ENCODE measurements at regions not wholly inside any gene's neighbourhood (a gene's known extent, or its start where the extent isn't known, plus 50 kb on each side); places are given as distances from the start of the nearest gene placed in this dataset.

- FAIRE-seq: no peak
- TF ChIP-seq POLR2AphosphoS5 (IDR thresholded peaks at IDR 0.05; ENCODE audit: low read depth, low read length) (no peak), PAX5 (IDR thresholded peaks at IDR 0.05; ENCODE audit: insufficient read depth, low read length, severe bottlenecking) (no peak), SPI1 (IDR thresholded peaks at IDR 0.05; ENCODE audit: low read depth, low read length) (no peak)
- no peak for DNase-seq (ENCODE audit: insufficient read length, low spot score)
Measured at GRCh38 chr10:44520651-44521050, 135.8 kb upstream of the CXCL12 start.

GRCh38 chr10:44539178-44539577 is 154.3 kb upstream of the CXCL12 start:
- no peak for FAIRE-seq
- TF ChIP-seq SPI1 (IDR thresholded peaks at IDR 0.05; ENCODE audit: low read depth, low read length): no peak
- TF ChIP-seq POU2F2 (IDR thresholded peaks at IDR 0.05; ENCODE audit: low read depth, low read length): no peak
- no peak for TF ChIP-seq PAX5 (IDR thresholded peaks at IDR 0.05; ENCODE audit: insufficient read depth, low read length, severe bottlenecking)
- no peak for TF ChIP-seq POLR2AphosphoS5 (IDR thresholded peaks at IDR 0.05; ENCODE audit: low read depth, low read length)
- TF ChIP-seq TAF1 (IDR thresholded peaks at IDR 0.05; ENCODE audit: low read depth, low read length): no peak
- TF ChIP-seq POLR2A (IDR thresholded peaks at IDR 0.05; ENCODE audit: low read depth, low read length): no peak
- no peak for DNase-seq (ENCODE audit: insufficient read length, low spot score)

GRCh38 chr10:44552726-44553125 is 167.8 kb upstream of the CXCL12 start:
- no peak for TF ChIP-seq TAF1 (IDR thresholded peaks at IDR 0.05; ENCODE audit: low read depth, low read length)
- no peak for TF ChIP-seq SPI1 (IDR thresholded peaks at IDR 0.05; ENCODE audit: low read depth, low read length)
- TF ChIP-seq PAX5 (IDR thresholded peaks at IDR 0.05; ENCODE audit: insufficient read depth, low read length, severe bottlenecking): no peak
- no peak for TF ChIP-seq POLR2AphosphoS5 (IDR thresholded peaks at IDR 0.05; ENCODE audit: low read depth, low read length)
- TF ChIP-seq POLR2A (IDR thresholded peaks at IDR 0.05; ENCODE audit: low read depth, low read length): no peak
- no peak for TF ChIP-seq POU2F2 (IDR thresholded peaks at IDR 0.05; ENCODE audit: low read depth, low read length)
- FAIRE-seq (no peak), DNase-seq (ENCODE audit: insufficient read length, low spot score) (no peak)

- FAIRE-seq (no peak), DNase-seq (ENCODE audit: insufficient read length, low spot score) (no peak)
- TF ChIP-seq POLR2A (IDR thresholded peaks at IDR 0.05; ENCODE audit: low read depth, low read length) (no peak), SPI1 (IDR thresholded peaks at IDR 0.05; ENCODE audit: low read depth, low read length) (no peak), POU2F2 (IDR thresholded peaks at IDR 0.05; ENCODE audit: low read depth, low read length) (no peak), POLR2AphosphoS5 (IDR thresholded peaks at IDR 0.05; ENCODE audit: low read depth, low read length) (no peak), TAF1 (IDR thresholded peaks at IDR 0.05; ENCODE audit: low read depth, low read length) (no peak), PAX5 (IDR thresholded peaks at IDR 0.05; ENCODE audit: insufficient read depth, low read length, severe bottlenecking) (no peak)
Measured at GRCh38 chr10:44557596-44558191, 172.8 kb upstream of the CXCL12 start.

GRCh38 chr10:44558521-44558920 is 173.6 kb upstream of the CXCL12 start:
- TF ChIP-seq POLR2A (IDR thresholded peaks at IDR 0.05; ENCODE audit: low read depth, low read length) (no peak), SPI1 (IDR thresholded peaks at IDR 0.05; ENCODE audit: low read depth, low read length) (no peak), POLR2AphosphoS5 (IDR thresholded peaks at IDR 0.05; ENCODE audit: low read depth, low read length) (no peak), PAX5 (IDR thresholded peaks at IDR 0.05; ENCODE audit: insufficient read depth, low read length, severe bottlenecking) (no peak), POU2F2 (IDR thresholded peaks at IDR 0.05; ENCODE audit: low read depth, low read length) (no peak), TAF1 (IDR thresholded peaks at IDR 0.05; ENCODE audit: low read depth, low read length) (no peak)
- DNase-seq (ENCODE audit: insufficient read length, low spot score) (no peak), FAIRE-seq (no peak)

GRCh38 chr10:44564361-44564760 is 179.5 kb upstream of the CXCL12 start:
- DNase-seq (ENCODE audit: insufficient read length, low spot score): no peak
- no peak for FAIRE-seq
- TF ChIP-seq POLR2AphosphoS5 (IDR thresholded peaks at IDR 0.05; ENCODE audit: low read depth, low read length) (no peak), SPI1 (IDR thresholded peaks at IDR 0.05; ENCODE audit: low read depth, low read length) (no peak), POU2F2 (IDR thresholded peaks at IDR 0.05; ENCODE audit: low read depth, low read length) (no peak), POLR2A (IDR thresholded peaks at IDR 0.05; ENCODE audit: low read depth, low read length) (no peak), PAX5 (IDR thresholded peaks at IDR 0.05; ENCODE audit: insufficient read depth, low read length, severe bottlenecking) (no peak), TAF1 (IDR thresholded peaks at IDR 0.05; ENCODE audit: low read depth, low read length) (no peak)

- DNase-seq (ENCODE audit: insufficient read length, low spot score): no peak
- TF ChIP-seq TAF1 (IDR thresholded peaks at IDR 0.05; ENCODE audit: low read depth, low read length): no peak
- TF ChIP-seq SPI1 (IDR thresholded peaks at IDR 0.05; ENCODE audit: low read depth, low read length): no peak
- TF ChIP-seq POU2F2 (IDR thresholded peaks at IDR 0.05; ENCODE audit: low read depth, low read length): no peak
- TF ChIP-seq POLR2AphosphoS5 (IDR thresholded peaks at IDR 0.05; ENCODE audit: low read depth, low read length): no peak
- no peak for TF ChIP-seq POLR2A (IDR thresholded peaks at IDR 0.05; ENCODE audit: low read depth, low read length)
- TF ChIP-seq PAX5 (IDR thresholded peaks at IDR 0.05; ENCODE audit: insufficient read depth, low read length, severe bottlenecking): no peak
- FAIRE-seq: no peak
Measured at GRCh38 chr10:44564790-44565189, 179.9 kb upstream of the CXCL12 start.

- no peak for DNase-seq (ENCODE audit: insufficient read length, low spot score)
- no peak for FAIRE-seq
- no peak for TF ChIP-seq SPI1 (IDR thresholded peaks at IDR 0.05; ENCODE audit: low read depth, low read length)
- no peak for TF ChIP-seq POLR2A (IDR thresholded peaks at IDR 0.05; ENCODE audit: low read depth, low read length)
- TF ChIP-seq POU2F2 (IDR thresholded peaks at IDR 0.05; ENCODE audit: low read depth, low read length): no peak
- no peak for TF ChIP-seq POLR2AphosphoS5 (IDR thresholded peaks at IDR 0.05; ENCODE audit: low read depth, low read length)
- no peak for TF ChIP-seq PAX5 (IDR thresholded peaks at IDR 0.05; ENCODE audit: insufficient read depth, low read length, severe bottlenecking)
- no peak for TF ChIP-seq TAF1 (IDR thresholded peaks at IDR 0.05; ENCODE audit: low read depth, low read length)
Measured at GRCh38 chr10:44566786-44567185, 181.9 kb upstream of the CXCL12 start.

- TF ChIP-seq PAX5 (IDR thresholded peaks at IDR 0.05; ENCODE audit: insufficient read depth, low read length, severe bottlenecking): no peak
- no peak for TF ChIP-seq TAF1 (IDR thresholded peaks at IDR 0.05; ENCODE audit: low read depth, low read length)
- DNase-seq (ENCODE audit: insufficient read length, low spot score): no peak
- no peak for FAIRE-seq
Measured at GRCh38 chr10:44567471-44567870, 182.6 kb upstream of the CXCL12 start.

All from GM12891 (cell line).